Right atrium auricular region (tissue), 2 donors: ENCODE measurements at regions not wholly inside any gene's neighbourhood (a gene's known extent, or its start where the extent isn't known, plus 50 kb on each side); places are given as distances from the start of the nearest gene placed in this dataset.
"Not testable (repeated sequence)": the region's sequence is repeated elsewhere in the genome, so short reads cannot be mapped to it uniquely, and the experiment has no call there.

Experiments used
- DNase-seq: peaks from one replicate; pipeline ENCODE4 v3.0.0-alpha.2; 2019; ENCODE audit warnings: low spot score
- H3K27ac ChIP-seq, 2 donors: fragments of 200-600 bp; sonication (generic); 1 replicate in 1 of 2; 2 replicates in 1 of 2; pipeline ENCODE4 v1.5.1; 2016 to 2019
- H3K27me3 ChIP-seq, 2 donors: fragments of 200-600 bp; sonication (generic); one replicate each; pipeline versions ENCODE4 v1.5.1 to v1.6.0; 2017 to 2019
- H3K36me3 ChIP-seq: fragments of 200-600 bp; sonication (generic); one replicate; pipeline ENCODE4 v1.5.1; 2016
- H3K4me1 ChIP-seq, 2 donors: fragments of 200-600 bp; sonication (generic); one replicate each; pipeline versions ENCODE4 v1.5.1 to v1.6.0; 2017 to 2019
- H3K4me3 ChIP-seq, 2 donors: fragments of 200-600 bp; sonication (generic); 1 replicate in 1 of 2; 2 replicates in 1 of 2; pipeline ENCODE4 v1.5.1; 2017 to 2019; ENCODE audit warnings: mild to moderate bottlenecking in 1 of 2, moderate library complexity in 1 of 2
- H3K9me3 ChIP-seq, 2 donors: fragments of 200-600 bp; sonication (generic); one replicate each; pipeline ENCODE4 v1.5.1; 2019
- CTCF ChIP-seq, 2 donors: fragments of 200-600 bp; sonication (generic); IDR thresholded peaks; one replicate each; pipeline ENCODE4 v1.5.1; 2019; ENCODE audit warnings: antibody characterized with exemption in 2 of 2

- no peak for DNase-seq
- TF ChIP-seq CTCF (IDR thresholded peaks at IDR 0.05): no peak
- H3K9me3 ChIP-seq: peaks cover 0 to 3% of the 10 kb centered on the region in 2 donors
- H3K27me3 ChIP-seq: no peaks in the 10 kb centered on the region
- H3K4me1 ChIP-seq: no peaks in the 10 kb centered on the region
- H3K36me3 ChIP-seq: no peaks in the 10 kb centered on the region
- H3K27ac ChIP-seq: no peak overlapping the region
- H3K4me3 ChIP-seq: no peak overlapping the region
Observed at GRCh38 chr3:95539950-95540483, 1274.4 kb upstream of the EPHA6 start.

- Histone ChIP-seq H3K4me3 (no peak overlapping the region), H3K27ac (no peak overlapping the region), H3K4me1 (no peaks in the 10 kb centered on the region), H3K9me3 (peaks cover 0 to 15% of the 10 kb centered on the region in 2 donors), H3K27me3 (no peaks in the 10 kb centered on the region), H3K36me3 (no peaks in the 10 kb centered on the region)
- no peak for TF ChIP-seq CTCF (IDR thresholded peaks at IDR 0.05)
- DNase-seq: no peak
Observed at GRCh38 chr3:95565502-95565901, 1248.9 kb upstream of the EPHA6 start.

- H3K4me3 ChIP-seq: no peak overlapping the region
- peaks cover 0 to 15% of the 10 kb centered on the region in 2 donors for H3K9me3 ChIP-seq
- no peak for DNase-seq
- no peaks in the 10 kb centered on the region for H3K27me3 ChIP-seq
- no peak for TF ChIP-seq CTCF (IDR thresholded peaks at IDR 0.05)
- H3K27ac ChIP-seq: no peak overlapping the region
- H3K36me3 ChIP-seq: no peaks in the 10 kb centered on the region
- no peaks in the 10 kb centered on the region for H3K4me1 ChIP-seq
Observed at GRCh38 chr3:95567346-95567745, 1247.0 kb upstream of the EPHA6 start.

GRCh38 chr3:95586754-95587153 lies 1227.6 kb upstream of the EPHA6 start:
- Histone ChIP-seq H3K36me3 (no peaks in the 10 kb centered on the region), H3K4me3 (no peak overlapping the region), H3K9me3 (no peaks in the 10 kb centered on the region), H3K4me1 (no peaks in the 10 kb centered on the region), H3K27ac (no peak overlapping the region), H3K27me3 (no peaks in the 10 kb centered on the region)
- no peak for TF ChIP-seq CTCF (IDR thresholded peaks at IDR 0.05)
- DNase-seq: no peak

- not testable (repeated sequence) for H3K4me3 ChIP-seq, H3K27me3 ChIP-seq, DNase-seq, H3K4me1 ChIP-seq, H3K36me3 ChIP-seq, H3K9me3 ChIP-seq, H3K27ac ChIP-seq
Observed at GRCh38 chr3:95587641-95588040, 1226.8 kb upstream of the EPHA6 start.

- DNase-seq: no peak
- no peak for TF ChIP-seq CTCF (IDR thresholded peaks at IDR 0.05)
- Histone ChIP-seq H3K36me3 (no peaks in the 10 kb centered on the region), H3K4me3 (no peak overlapping the region), H3K27me3 (no peaks in the 10 kb centered on the region), H3K9me3 (no peaks in the 10 kb centered on the region), H3K4me1 (no peaks in the 10 kb centered on the region), H3K27ac (no peak overlapping the region)
Observed at GRCh38 chr3:95588473-95588872, 1225.9 kb upstream of the EPHA6 start.
